NCI-H524 (cell line): ENCODE measurements at regions not wholly inside any gene's neighbourhood (a gene's known extent, or its start where the extent isn't known, plus 50 kb on each side); places are given as distances from the start of the nearest gene placed in this dataset.

ENCODE experiments used
- DNase-seq, 2 experiments: peaks; one replicate each; lab custom pipeline; 2025; lab: John Stamatoyannopoulos, UW

DNA sequence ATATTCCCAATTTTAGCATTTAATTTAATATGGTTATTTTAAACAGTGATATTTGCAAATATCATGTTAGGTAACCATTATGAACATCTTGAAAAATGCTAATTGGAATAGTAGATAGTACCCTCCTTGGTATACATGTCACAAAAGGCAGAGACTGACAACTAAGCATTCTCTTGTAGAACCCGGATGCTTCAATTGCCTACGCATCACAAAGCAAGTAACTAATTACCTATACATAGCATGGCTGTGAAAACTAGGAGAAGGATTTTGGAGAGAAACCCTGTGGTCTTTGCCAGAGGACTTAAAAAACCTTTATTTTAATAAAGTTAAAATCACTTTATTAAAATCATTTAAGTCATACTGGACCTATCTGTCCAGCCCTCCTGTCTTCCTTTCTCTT lies 764.1 kb upstream of the TENM3 start:
- DNase-seq: no peak

GRCh38 chr4:181484396-181484795 lies 758.8 kb upstream of the TENM3 start:
- no peak for DNase-seq

GRCh38 chr4:181488926-181489325 lies 754.3 kb upstream of the TENM3 start:
- no peak for DNase-seq

GRCh38 chr4:181498148-181498547 lies 745.1 kb upstream of the TENM3 start:
- no peak for DNase-seq

DNA sequence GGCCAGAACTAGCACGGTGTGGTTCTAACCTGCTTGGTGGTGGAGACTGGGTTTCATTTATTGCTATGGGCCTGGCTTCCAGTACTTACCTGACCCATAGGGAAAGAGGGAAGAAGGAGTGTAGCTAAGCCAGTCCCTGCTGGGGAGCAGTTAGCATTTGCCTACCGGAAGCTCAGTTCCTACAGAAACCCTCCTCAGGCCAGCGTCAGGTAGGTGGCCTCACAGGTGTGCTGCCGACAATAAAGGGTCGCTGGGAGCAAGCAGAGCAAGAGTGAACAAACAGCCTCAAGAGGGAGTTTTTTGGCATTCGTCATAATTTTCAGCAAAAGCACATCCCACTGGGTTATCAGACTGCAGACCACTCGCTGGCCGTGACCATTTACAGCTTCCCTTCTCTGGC lies 740.6 kb upstream of the TENM3 start:
- no peak for DNase-seq

GRCh38 chr4:181503687-181504390 lies 739.4 kb upstream of the TENM3 start:
- peak; percentile 7 to 48 for DNase-seq

DNA sequence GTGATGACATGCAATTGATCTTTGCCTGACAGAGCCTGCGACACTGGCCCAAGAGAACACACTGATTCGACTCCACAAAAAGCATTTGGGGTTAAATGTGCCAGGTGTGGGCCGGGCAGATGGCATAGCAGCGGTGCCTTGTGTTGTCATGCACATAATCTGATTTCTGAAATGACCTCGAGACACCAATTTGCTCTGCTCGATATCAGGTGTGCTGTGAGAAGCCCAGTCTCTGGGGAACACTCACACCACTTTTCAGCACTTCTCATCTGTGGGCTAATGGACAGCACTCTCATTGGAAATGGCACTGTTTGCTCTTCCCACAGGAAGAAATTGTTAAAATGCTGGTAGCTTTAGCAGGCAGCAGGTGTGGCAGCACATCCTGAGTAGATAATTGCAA lies 738.3 kb upstream of the TENM3 start:
- DNase-seq: peak; percentile 74 to 84

DNA sequence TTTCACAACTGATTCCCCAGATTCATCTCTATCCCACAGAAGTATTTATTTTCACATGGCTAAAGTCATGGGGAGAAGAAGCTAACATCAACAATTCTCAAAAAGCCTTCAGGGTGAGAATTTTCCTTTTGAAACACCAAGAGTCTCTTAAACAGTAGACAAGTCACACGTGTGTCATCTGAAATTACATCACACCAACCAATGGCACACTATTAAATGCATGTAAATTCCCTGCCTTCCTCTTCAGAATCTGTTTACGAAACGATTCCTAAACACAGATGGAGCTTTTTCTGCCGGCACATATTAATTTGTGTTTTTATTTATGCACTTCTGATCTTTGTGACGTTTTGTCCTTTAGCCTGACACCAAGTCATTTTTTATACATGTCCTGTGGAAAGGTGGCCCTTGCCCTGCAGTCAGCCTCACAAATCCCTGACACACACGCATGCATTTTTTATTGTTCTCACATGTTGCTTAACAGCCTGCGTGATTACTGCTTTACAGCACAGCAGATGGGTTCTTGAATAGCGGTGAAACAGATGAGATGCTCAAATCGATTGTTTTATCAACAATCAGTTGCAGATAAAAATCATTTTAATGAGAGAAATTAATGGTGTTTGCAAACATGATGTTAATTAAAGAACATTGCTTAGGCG lies 735.9 kb upstream of the TENM3 start:
- peak in 1 of 2 experiments; percentile 40 for DNase-seq

DNA sequence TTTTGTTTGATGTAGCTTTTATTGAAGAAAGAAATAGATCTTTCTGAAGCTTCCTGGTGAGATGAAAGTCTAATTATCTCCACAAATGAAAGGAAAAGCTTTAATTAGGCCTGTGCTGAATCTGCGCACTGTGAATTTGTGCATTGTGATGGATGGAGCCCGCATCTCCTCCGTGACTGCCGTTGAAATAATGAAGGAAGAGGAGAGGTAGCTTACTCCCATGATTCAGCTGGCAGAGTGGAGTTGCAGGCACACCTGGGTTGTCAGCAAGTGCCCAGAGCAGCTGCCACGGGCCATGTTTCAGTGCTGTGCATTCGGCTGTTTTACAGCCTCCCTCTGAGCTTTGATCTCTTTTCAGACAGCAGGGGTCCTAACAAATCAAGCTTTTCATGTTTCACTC lies 735.3 kb upstream of the TENM3 start:
- DNase-seq: peak; percentile 7 to 25

DNA sequence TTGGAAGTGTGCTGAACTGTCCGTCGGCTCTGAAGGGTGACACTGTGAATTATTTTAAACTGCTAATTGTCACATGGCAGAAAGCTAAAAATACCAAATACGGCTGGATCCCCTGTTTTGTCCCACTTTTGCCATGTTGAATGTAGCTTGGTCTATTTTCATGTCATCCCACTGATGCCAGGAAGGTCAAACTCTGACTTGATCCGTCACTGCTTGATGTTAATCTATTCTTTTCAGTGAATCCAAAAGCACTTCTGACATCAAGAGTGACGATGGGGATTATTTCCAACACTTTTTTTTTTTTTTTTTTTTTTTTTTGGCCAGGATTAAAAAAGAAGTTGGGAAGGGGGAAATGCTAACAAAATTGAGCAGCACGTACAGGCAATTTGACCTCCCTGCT lies 734.6 kb upstream of the TENM3 start:
- no peak for DNase-seq

- DNase-seq: no peak
These were observed 734.1 kb upstream of the TENM3 start for GRCh38 chr4:181509073-181509472.

DNA sequence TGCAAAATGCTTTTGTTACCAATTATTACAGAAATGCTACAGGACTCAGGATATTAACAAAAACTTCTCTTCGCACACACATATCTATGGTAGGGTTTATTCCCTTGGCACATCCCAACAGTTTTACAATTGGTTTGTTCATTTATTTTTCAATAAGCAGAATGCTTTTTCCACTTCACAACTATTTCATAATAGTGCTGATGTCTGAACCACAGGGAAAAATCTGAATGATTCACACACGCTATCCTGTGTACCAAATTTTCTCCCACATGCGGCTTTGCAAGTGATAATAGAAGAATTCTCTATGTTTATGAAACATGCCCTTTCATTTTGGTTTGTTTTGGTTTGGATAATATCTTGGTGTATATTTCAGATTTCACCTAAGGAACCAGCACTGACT lies 725.7 kb upstream of the TENM3 start:
- DNase-seq: no peak

- DNase-seq: no peak
These were observed 722.4 kb upstream of the TENM3 start for GRCh38 chr4:181520790-181521189.

- no peak for DNase-seq
These were observed 719.2 kb upstream of the TENM3 start for GRCh38 chr4:181523973-181524372.

GRCh38 chr4:181524499-181524898 lies 718.7 kb upstream of the TENM3 start:
- DNase-seq: no peak

GRCh38 chr4:181525634-181526033 lies 717.6 kb upstream of the TENM3 start:
- peak; percentile 15 to 72 for DNase-seq

- peak; percentile 38 to 67 for DNase-seq
These were observed 714.5 kb upstream of the TENM3 start for GRCh38 chr4:181528570-181529184.

DNA sequence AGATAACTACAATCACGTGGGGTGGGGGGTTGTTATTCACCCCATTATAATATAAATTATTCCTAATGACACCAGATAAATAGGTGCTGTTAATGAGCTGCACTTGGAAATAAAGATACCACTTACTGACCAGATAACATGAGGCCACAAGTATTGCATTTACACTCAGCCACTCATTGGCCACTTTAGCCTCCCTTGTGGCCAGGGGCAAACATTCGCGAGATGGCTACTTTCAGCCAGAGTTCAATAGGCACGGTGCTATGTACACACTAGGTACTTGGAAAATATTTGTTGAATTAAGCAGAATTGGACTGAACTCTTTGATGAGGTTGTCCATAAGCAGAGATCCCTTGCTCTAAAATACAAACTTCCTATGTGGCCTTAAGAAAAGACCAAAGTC lies 713.7 kb upstream of the TENM3 start:
- DNase-seq: no peak

DNA sequence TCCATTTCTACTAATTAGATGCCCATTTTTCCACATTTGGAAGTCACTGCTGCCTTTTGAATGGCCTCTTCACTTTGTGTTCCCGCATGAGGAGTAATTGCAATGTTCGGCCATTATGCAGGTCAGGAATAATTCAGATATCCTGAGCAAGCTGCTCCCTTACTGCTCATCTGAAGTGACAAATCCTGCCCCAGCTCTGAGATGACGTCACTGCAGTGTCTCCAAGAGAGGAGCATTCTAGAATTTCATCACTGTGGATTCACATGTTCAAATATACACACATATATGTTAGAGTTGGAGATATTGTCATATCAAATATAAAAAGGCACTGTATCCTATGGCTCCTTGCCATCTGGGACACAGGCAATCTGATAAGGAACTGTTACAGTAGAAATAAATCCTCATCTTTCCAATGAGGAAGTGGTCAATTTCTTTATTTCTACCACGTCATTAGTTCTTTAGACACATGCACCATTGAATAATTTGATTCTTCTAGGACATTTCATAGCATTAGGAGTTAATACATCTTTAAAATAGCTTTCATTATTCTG lies 706.9 kb upstream of the TENM3 start:
- no peak for DNase-seq

DNA sequence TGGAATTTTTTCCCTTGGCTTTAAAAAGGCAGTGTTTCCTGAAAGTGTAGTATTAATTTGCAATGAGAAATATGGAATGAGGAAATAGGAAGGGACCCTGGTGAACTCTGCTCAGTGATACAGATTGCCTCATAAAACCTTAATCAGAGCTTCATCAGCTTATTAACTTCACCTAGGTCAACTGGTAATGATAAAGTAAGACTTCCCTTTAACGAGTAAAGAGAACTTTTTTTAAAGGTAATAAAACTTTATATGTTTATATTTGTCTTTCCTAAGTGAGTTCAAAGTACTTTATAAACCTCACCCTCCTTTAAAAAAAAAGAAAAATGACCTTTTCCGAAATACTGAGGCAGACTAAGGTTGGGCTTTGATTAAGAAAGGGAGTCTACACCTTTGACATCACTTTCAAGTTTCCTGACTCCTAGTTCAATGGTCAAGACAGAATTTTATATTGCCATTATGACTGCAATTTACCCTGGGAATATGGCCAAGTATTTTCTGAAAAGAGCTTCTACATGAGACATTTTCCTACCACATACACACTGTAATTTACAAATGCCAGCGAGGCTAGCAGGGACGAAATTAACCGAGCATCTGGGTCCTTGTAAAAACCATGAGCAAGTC lies 706.3 kb upstream of the TENM3 start:
- DNase-seq: no peak

GRCh38 chr4:181538431-181538830 lies 704.8 kb upstream of the TENM3 start:
- no peak for DNase-seq

DNA sequence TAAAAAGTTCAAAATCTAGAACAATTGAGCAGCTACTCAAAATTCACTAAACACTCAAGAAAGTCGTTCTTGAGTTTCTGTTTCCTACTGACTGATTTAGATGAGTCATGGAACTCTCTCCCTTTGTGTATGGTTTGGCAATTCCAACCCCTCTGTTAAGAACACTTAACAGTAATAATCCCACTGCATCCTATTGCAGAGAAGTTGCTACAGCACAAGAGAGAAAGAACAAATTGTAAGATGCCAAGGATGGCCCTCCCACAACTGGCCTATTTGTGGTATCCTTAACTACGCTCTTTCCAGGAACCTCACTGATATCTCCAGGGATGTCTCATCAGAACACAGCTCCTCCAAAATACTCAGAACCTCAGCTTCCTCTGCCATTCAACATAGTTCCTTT lies 701.8 kb upstream of the TENM3 start:
- DNase-seq: no peak
